GM18508 (cell line): ENCODE measurements at regions not wholly inside any gene's neighbourhood (a gene's known extent, or its start where the extent isn't known, plus 50 kb on each side); places are given as distances from the start of the nearest gene placed in this dataset.
"Not testable (repeated sequence)": the region's sequence is repeated elsewhere in the genome, so short reads cannot be mapped to it uniquely, and the experiment has no call there.

Source experiments
- ATAC-seq: cut with Tn5 transposase; IDR thresholded peaks from one replicate; pipeline ENCODE4 v1.9.1; 2021; ENCODE audit warnings: moderate number of reproducible peaks; ENCODE audit not compliant: insufficient read depth, unreplicated experiment

GRCh38 chr2:37802211-37802752, 122.8 kb upstream of the RMDN2 start:
- no peak for ATAC-seq

GRCh38 chr2:37802899-37803379, 122.1 kb upstream of the RMDN2 start:
- no peak for ATAC-seq

GRCh38 chr2:37806004-37806403, 119.1 kb upstream of the RMDN2 start:
- not testable (repeated sequence) for ATAC-seq

GRCh38 chr2:37809525-37809924, 115.6 kb upstream of the RMDN2 start:
- ATAC-seq, result no peak

- no peak for ATAC-seq
Observed at GRCh38 chr2:37809931-37810570, 115.0 kb upstream of the RMDN2 start.

- no peak for ATAC-seq
Observed at GRCh38 chr2:37812414-37812813, 112.7 kb upstream of the RMDN2 start.

- ATAC-seq, result no peak
Observed at GRCh38 chr2:37812941-37813730, 112.0 kb upstream of the RMDN2 start.

- no peak for ATAC-seq
Observed at GRCh38 chr2:37816036-37816435, 109.1 kb upstream of the RMDN2 start.

- no peak for ATAC-seq
Observed at GRCh38 chr2:37816686-37817085, 108.4 kb upstream of the RMDN2 start.

GRCh38 chr2:37819186-37819585, 105.9 kb upstream of the RMDN2 start:
- no peak for ATAC-seq

- no peak for ATAC-seq
Observed at GRCh38 chr2:37820471-37820986, 104.6 kb upstream of the RMDN2 start.

GRCh38 chr2:37825586-37825985, 99.5 kb upstream of the RMDN2 start:
- no peak for ATAC-seq

GRCh38 chr2:37826611-37827010, 98.5 kb upstream of the RMDN2 start:
- no peak for ATAC-seq

GRCh38 chr2:37827455-37827854, 97.6 kb upstream of the RMDN2 start:
- ATAC-seq, result no peak

- ATAC-seq, result no peak
Observed at GRCh38 chr2:37827911-37828511, 97.1 kb upstream of the RMDN2 start.

- no peak for ATAC-seq
Observed at GRCh38 chr2:37829202-37829601, 95.9 kb upstream of the RMDN2 start.

GRCh38 chr2:37829616-37830395, 95.3 kb upstream of the RMDN2 start:
- ATAC-seq, result no peak

- no peak for ATAC-seq
Observed at GRCh38 chr2:37830636-37831035, 94.5 kb upstream of the RMDN2 start.

GRCh38 chr2:37831081-37831780, 93.9 kb upstream of the RMDN2 start:
- ATAC-seq, result no peak
